ENCODE measurements at regions not wholly inside any gene's neighbourhood (a gene's known extent, or its start where the extent isn't known, plus 50 kb on each side); places are given as distances from the start of the nearest gene placed in this dataset.

GRCh38 chr7:53806119-53806518 is 736.1 kb upstream of the VSTM2A start:
- no peaks in the 10 kb centered on the region for H3K27me3 Mint-ChIP-seq (ENCODE audit: low read depth)
- H3K4me1 Mint-ChIP-seq = no peaks in the 10 kb centered on the region
- no peaks in the 10 kb centered on the region for H3K36me3 Mint-ChIP-seq (ENCODE audit: low read depth)
- no peaks in the 10 kb centered on the region for H3K9me3 Mint-ChIP-seq
- no peak overlapping the region for H3K4me3 Mint-ChIP-seq
- no peak overlapping the region for H3K27ac Mint-ChIP-seq
- no peak for TF ChIP-seq CTCF (IDR thresholded peaks at IDR 0.05; ENCODE audit: unreplicated experiment in 3 of 3)

DNA sequence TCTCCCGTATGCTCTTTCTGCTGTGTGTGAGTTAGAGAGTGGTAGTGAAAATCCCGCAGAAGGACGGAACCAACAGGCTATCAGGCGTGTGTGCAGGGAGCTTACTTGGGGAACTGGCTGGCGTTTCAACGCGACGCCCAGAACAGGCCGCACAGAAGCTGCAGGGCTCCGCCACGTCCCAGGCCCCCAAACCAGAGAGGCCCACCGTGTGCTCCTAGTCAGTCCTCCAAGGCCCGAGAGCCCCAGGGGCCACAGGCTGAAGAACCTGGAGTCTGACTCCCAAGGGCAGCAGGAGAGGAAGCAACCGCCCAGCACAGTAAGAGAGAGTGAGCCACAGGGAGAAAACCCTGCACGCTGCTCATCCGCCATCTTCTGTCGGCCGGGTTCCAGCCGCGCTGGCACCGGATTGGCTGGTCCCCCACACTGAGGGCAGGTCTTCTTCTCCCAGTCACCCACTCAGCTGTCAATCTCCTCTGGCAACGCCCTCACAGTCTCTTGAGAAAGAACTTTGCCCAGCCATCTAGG is 730.6 kb upstream of the VSTM2A start:
- H3K27ac Mint-ChIP-seq = no peak overlapping the region
- no peaks in the 10 kb centered on the region for H3K27me3 Mint-ChIP-seq (ENCODE audit: low read depth)
- TF ChIP-seq CTCF (IDR thresholded peaks at IDR 0.05; ENCODE audit: unreplicated experiment in 3 of 3) = no peak
- H3K36me3 Mint-ChIP-seq (ENCODE audit: low read depth) = no peaks in the 10 kb centered on the region
- H3K4me3 Mint-ChIP-seq = no peak overlapping the region
- H3K4me1 Mint-ChIP-seq = no peaks in the 10 kb centered on the region
- no peaks in the 10 kb centered on the region for H3K9me3 Mint-ChIP-seq

DNA sequence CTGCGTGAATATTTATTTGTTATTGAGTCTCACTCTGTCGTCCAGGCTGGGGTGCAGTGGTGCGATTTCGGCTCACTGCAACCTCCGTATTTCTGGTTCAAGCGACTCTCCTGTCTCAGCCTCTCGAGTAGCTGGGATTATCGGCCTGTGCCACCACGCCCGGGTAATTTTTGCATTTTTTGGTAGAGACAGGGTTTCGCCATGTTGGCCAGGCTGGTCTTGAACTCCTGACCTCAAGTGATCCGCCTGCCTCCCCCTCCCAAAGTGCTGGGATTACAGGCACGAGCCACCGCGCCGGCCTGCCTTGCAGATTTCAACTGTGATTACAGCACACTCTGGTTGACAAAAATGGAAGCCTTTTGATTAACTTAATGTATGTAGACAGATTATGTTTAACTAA is 730.0 kb upstream of the VSTM2A start:
- no peaks in the 10 kb centered on the region for H3K4me1 Mint-ChIP-seq
- no peak overlapping the region for H3K27ac Mint-ChIP-seq
- TF ChIP-seq CTCF (IDR thresholded peaks at IDR 0.05; ENCODE audit: unreplicated experiment in 3 of 3) = no peak
- no peak overlapping the region for H3K4me3 Mint-ChIP-seq
- H3K36me3 Mint-ChIP-seq (ENCODE audit: low read depth) = no peaks in the 10 kb centered on the region
- no peaks in the 10 kb centered on the region for H3K27me3 Mint-ChIP-seq (ENCODE audit: low read depth)
- H3K9me3 Mint-ChIP-seq = no peaks in the 10 kb centered on the region

- Mint-ChIP-seq H3K4me3 (no peak overlapping the region), H3K27me3 (ENCODE audit: low read depth) (no peaks in the 10 kb centered on the region), H3K9me3 (peaks cover 5% of the 10 kb centered on the region), H3K27ac (no peak overlapping the region), H3K4me1 (no peaks in the 10 kb centered on the region), H3K36me3 (ENCODE audit: low read depth) (no peaks in the 10 kb centered on the region)
- TF ChIP-seq CTCF (IDR thresholded peaks at IDR 0.05; ENCODE audit: unreplicated experiment in 3 of 3) = no peak
Measured at GRCh38 chr7:53835301-53835700, 706.9 kb upstream of the VSTM2A start.

- Mint-ChIP-seq H3K36me3 (ENCODE audit: low read depth) (no peaks in the 10 kb centered on the region), H3K9me3 (no peaks in the 10 kb centered on the region), H3K27me3 (ENCODE audit: low read depth) (peaks cover 6% of the 10 kb centered on the region), H3K27ac (no peak overlapping the region), H3K4me3 (no peak overlapping the region), H3K4me1 (no peaks in the 10 kb centered on the region)
- no peak for TF ChIP-seq CTCF (IDR thresholded peaks at IDR 0.05; ENCODE audit: unreplicated experiment in 3 of 3)
Measured at GRCh38 chr7:53877688-53878087, 664.5 kb upstream of the VSTM2A start.

DNA sequence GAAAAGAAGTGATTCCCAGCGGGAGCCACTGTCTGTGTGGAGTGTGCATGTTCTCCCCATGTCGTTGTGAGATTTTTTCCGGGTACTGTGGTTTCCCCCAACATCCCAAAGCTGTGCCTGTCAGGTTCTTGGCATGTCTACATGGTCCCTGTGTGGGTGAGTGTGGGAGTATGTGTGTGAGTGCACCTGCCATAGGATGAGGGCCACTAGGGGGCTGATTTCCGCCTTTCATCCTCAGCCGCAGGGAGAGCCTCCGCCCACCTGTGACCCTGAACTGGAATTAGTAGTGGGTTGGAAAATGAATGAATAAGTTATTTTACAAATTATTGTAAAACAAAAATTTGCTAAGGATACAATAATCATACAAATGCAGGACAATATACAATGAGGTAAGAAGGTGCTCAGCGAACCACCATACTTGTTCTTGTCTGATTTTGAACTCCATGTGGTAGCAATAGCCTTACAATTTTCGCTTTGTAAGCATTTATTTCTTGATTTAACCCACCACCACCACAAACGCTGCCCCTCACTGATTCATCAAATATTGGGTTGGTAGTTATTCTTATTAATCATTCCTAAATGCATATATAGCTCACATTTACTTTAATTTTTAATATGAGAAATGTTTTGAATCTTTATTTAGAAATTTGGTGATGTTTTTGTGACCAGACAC is 641.2 kb upstream of the VSTM2A start:
- Mint-ChIP-seq H3K9me3 (no peaks in the 10 kb centered on the region), H3K36me3 (ENCODE audit: low read depth) (no peaks in the 10 kb centered on the region), H3K4me1 (no peaks in the 10 kb centered on the region), H3K4me3 (no peak overlapping the region), H3K27ac (no peak overlapping the region), H3K27me3 (ENCODE audit: low read depth) (peaks cover 3% of the 10 kb centered on the region)
- no peak for TF ChIP-seq CTCF (IDR thresholded peaks at IDR 0.05; ENCODE audit: unreplicated experiment in 3 of 3)
